Liver (tissue), 3 donors: ENCODE measurements at regions not wholly inside any gene's neighbourhood (a gene's known extent, or its start where the extent isn't known, plus 50 kb on each side); places are given as distances from the start of the nearest gene placed in this dataset.

ENCODE experiments used
- SP1 ChIP-seq: IDR thresholded peaks from 2 replicates; pipeline ENCODE4 v1.6.1; 2018; ENCODE audit warnings: antibody characterized with exemption, mild to moderate bottlenecking
- TAF1 ChIP-seq: conservative IDR thresholded peaks from 2 replicates; pipeline ENCODE4 v1.6.1; 2016; ENCODE audit warnings: antibody characterized with exemption, mild to moderate bottlenecking
- TF ChIP-seq, protein P1 (sequence below): fragments of 150-350 bp; IDR thresholded peaks from 2 replicates; pipeline ENCODE4 v1.5.1; 2017; ENCODE audit warnings: improper control_type of control experiment, low read depth, low read length; ENCODE audit not compliant: missing input control
- TF ChIP-seq, protein P2 (sequence below): IDR thresholded peaks from 2 replicates; pipeline ENCODE4 v1.6.1; 2016; ENCODE audit warnings: antibody characterized with exemption, mild to moderate bottlenecking
- donor health status: healthy.
- donor health status: healthy.

DNA sequence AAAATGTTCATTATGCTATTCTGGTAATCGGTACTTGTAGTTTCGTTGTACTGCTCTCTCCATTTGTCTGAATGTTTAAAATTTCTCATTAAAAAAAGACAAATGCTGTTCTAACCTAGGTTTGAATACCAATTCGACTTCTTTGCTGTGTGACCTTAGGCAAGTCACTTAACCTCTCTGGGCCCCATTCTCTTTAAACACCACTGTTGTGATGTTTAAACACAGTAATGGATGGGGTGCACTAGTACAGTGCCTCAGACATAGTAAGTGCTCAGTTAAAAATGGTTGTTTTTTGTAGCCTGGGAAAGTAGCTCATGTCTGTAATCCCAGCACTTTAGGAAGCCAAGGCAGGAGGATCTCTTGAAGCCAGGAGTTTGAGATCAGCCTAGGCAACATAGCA lies 138.5 kb downstream of the MRPL14 start:
- TF ChIP-seq, protein P1, sequence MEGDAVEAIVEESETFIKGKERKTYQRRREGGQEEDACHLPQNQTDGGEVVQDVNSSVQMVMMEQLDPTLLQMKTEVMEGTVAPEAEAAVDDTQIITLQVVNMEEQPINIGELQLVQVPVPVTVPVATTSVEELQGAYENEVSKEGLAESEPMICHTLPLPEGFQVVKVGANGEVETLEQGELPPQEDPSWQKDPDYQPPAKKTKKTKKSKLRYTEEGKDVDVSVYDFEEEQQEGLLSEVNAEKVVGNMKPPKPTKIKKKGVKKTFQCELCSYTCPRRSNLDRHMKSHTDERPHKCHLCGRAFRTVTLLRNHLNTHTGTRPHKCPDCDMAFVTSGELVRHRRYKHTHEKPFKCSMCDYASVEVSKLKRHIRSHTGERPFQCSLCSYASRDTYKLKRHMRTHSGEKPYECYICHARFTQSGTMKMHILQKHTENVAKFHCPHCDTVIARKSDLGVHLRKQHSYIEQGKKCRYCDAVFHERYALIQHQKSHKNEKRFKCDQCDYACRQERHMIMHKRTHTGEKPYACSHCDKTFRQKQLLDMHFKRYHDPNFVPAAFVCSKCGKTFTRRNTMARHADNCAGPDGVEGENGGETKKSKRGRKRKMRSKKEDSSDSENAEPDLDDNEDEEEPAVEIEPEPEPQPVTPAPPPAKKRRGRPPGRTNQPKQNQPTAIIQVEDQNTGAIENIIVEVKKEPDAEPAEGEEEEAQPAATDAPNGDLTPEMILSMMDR, result no peak
- TF ChIP-seq TAF1, result no peak
- no peak for TF ChIP-seq SP1
- TF ChIP-seq, protein P2, sequence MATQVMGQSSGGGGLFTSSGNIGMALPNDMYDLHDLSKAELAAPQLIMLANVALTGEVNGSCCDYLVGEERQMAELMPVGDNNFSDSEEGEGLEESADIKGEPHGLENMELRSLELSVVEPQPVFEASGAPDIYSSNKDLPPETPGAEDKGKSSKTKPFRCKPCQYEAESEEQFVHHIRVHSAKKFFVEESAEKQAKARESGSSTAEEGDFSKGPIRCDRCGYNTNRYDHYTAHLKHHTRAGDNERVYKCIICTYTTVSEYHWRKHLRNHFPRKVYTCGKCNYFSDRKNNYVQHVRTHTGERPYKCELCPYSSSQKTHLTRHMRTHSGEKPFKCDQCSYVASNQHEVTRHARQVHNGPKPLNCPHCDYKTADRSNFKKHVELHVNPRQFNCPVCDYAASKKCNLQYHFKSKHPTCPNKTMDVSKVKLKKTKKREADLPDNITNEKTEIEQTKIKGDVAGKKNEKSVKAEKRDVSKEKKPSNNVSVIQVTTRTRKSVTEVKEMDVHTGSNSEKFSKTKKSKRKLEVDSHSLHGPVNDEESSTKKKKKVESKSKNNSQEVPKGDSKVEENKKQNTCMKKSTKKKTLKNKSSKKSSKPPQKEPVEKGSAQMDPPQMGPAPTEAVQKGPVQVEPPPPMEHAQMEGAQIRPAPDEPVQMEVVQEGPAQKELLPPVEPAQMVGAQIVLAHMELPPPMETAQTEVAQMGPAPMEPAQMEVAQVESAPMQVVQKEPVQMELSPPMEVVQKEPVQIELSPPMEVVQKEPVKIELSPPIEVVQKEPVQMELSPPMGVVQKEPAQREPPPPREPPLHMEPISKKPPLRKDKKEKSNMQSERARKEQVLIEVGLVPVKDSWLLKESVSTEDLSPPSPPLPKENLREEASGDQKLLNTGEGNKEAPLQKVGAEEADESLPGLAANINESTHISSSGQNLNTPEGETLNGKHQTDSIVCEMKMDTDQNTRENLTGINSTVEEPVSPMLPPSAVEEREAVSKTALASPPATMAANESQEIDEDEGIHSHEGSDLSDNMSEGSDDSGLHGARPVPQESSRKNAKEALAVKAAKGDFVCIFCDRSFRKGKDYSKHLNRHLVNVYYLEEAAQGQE, result no peak
